ENCODE measurements at regions not wholly inside any gene's neighbourhood (a gene's known extent, or its start where the extent isn't known, plus 50 kb on each side); places are given as distances from the start of the nearest gene placed in this dataset.

GRCh38 chr1:181204530-181204929 is 116.0 kb downstream of the IER5 start:
- Histone ChIP-seq H3K27me3 (ENCODE audit: control insufficient read depth, insufficient read depth, low read length) (peaks cover 3% of the 10 kb centered on the region), H3K9me3 (replicated peaks; ENCODE audit: control insufficient read depth, low read depth, low read length) (no peaks in the 10 kb centered on the region), H3K36me3 (ENCODE audit: control insufficient read depth, insufficient read depth, low read length) (no peaks in the 10 kb centered on the region), H3K27ac (ENCODE audit: low read length) (no peak overlapping the region), H3K4me3 (ENCODE audit: low read length) (no peak overlapping the region), H3K4me1 (ENCODE audit: control insufficient read depth, insufficient read depth, low read length) (peaks cover 3% of the 10 kb centered on the region)
- no peak for DNase-seq
- WGBS (ENCODE audit: insufficient coverage) = 76% methylated on average over 6 of the region's 6 CpGs

GRCh38 chr1:181205901-181206300 is 117.4 kb downstream of the IER5 start:
- H3K27me3 ChIP-seq (ENCODE audit: control insufficient read depth, insufficient read depth, low read length) = peaks cover 3% of the 10 kb centered on the region
- no peak overlapping the region for H3K27ac ChIP-seq (ENCODE audit: low read length)
- no peaks in the 10 kb centered on the region for H3K36me3 ChIP-seq (ENCODE audit: control insufficient read depth, insufficient read depth, low read length)
- H3K4me1 ChIP-seq (ENCODE audit: control insufficient read depth, insufficient read depth, low read length) = peaks cover 3% of the 10 kb centered on the region
- WGBS (ENCODE audit: insufficient coverage) = 60% methylated on average over 2 of the region's 10 CpGs
- DNase-seq = no peak
- H3K9me3 ChIP-seq (replicated peaks; ENCODE audit: control insufficient read depth, low read depth, low read length) = no peaks in the 10 kb centered on the region
- H3K4me3 ChIP-seq (ENCODE audit: low read length) = no peak overlapping the region

- Histone ChIP-seq H3K4me3 (ENCODE audit: low read length) (no peak overlapping the region), H3K36me3 (ENCODE audit: control insufficient read depth, insufficient read depth, low read length) (no peaks in the 10 kb centered on the region), H3K4me1 (ENCODE audit: control insufficient read depth, insufficient read depth, low read length) (peaks cover 3% of the 10 kb centered on the region), H3K9me3 (replicated peaks; ENCODE audit: control insufficient read depth, low read depth, low read length) (no peaks in the 10 kb centered on the region), H3K27me3 (ENCODE audit: control insufficient read depth, insufficient read depth, low read length) (peaks cover 3% of the 10 kb centered on the region), H3K27ac (ENCODE audit: low read length) (no peak overlapping the region)
- DNase-seq = no peak
- WGBS (ENCODE audit: insufficient coverage) = 71% methylated on average over 6 of the region's 8 CpGs
These were observed 118.0 kb downstream of the IER5 start for GRCh38 chr1:181206513-181206912.

GRCh38 chr1:181206979-181207790 is 118.7 kb downstream of the IER5 start:
- H3K9me3 ChIP-seq (replicated peaks; ENCODE audit: control insufficient read depth, low read depth, low read length) = no peaks in the 10 kb centered on the region
- no peak overlapping the region for H3K4me3 ChIP-seq (ENCODE audit: low read length)
- no peak for DNase-seq
- H3K27me3 ChIP-seq (ENCODE audit: control insufficient read depth, insufficient read depth, low read length) = peaks cover 3% of the 10 kb centered on the region
- H3K4me1 ChIP-seq (ENCODE audit: control insufficient read depth, insufficient read depth, low read length) = peaks cover 3% of the 10 kb centered on the region
- 59% methylated on average over 13 of the region's 19 CpGs for WGBS (ENCODE audit: insufficient coverage)
- no peaks in the 10 kb centered on the region for H3K36me3 ChIP-seq (ENCODE audit: control insufficient read depth, insufficient read depth, low read length)
- no peak overlapping the region for H3K27ac ChIP-seq (ENCODE audit: low read length)

- no peak for DNase-seq
- no peak overlapping the region for H3K27ac ChIP-seq (ENCODE audit: low read length)
- no peaks in the 10 kb centered on the region for H3K9me3 ChIP-seq (replicated peaks; ENCODE audit: control insufficient read depth, low read depth, low read length)
- H3K27me3 ChIP-seq (ENCODE audit: control insufficient read depth, insufficient read depth, low read length) = peaks cover 3% of the 10 kb centered on the region
- H3K4me3 ChIP-seq (ENCODE audit: low read length) = no peak overlapping the region
- WGBS (ENCODE audit: insufficient coverage) = 70% methylated on average over 4 of the region's 6 CpGs
- H3K36me3 ChIP-seq (ENCODE audit: control insufficient read depth, insufficient read depth, low read length) = no peaks in the 10 kb centered on the region
- peaks cover 3% of the 10 kb centered on the region for H3K4me1 ChIP-seq (ENCODE audit: control insufficient read depth, insufficient read depth, low read length)
These were observed 119.6 kb downstream of the IER5 start for GRCh38 chr1:181208083-181208482.

GRCh38 chr1:181208967-181209366 is 120.5 kb downstream of the IER5 start:
- no peak overlapping the region for H3K4me3 ChIP-seq (ENCODE audit: low read length)
- H3K27ac ChIP-seq (ENCODE audit: low read length) = no peak overlapping the region
- no peak for DNase-seq
- no peaks in the 10 kb centered on the region for H3K9me3 ChIP-seq (replicated peaks; ENCODE audit: control insufficient read depth, low read depth, low read length)
- peaks cover 6% of the 10 kb centered on the region for H3K27me3 ChIP-seq (ENCODE audit: control insufficient read depth, insufficient read depth, low read length)
- no peaks in the 10 kb centered on the region for H3K36me3 ChIP-seq (ENCODE audit: control insufficient read depth, insufficient read depth, low read length)
- WGBS (ENCODE audit: insufficient coverage) = 86% methylated on average over 5 of the region's 5 CpGs
- H3K4me1 ChIP-seq (ENCODE audit: control insufficient read depth, insufficient read depth, low read length) = peaks cover 3% of the 10 kb centered on the region

- H3K27me3 ChIP-seq (ENCODE audit: control insufficient read depth, insufficient read depth, low read length) = peaks cover 3% of the 10 kb centered on the region
- no peak overlapping the region for H3K27ac ChIP-seq (ENCODE audit: low read length)
- H3K4me1 ChIP-seq (ENCODE audit: control insufficient read depth, insufficient read depth, low read length) = no peaks in the 10 kb centered on the region
- no CpG with 5 or more reads among the region's 3 CpGs for WGBS (ENCODE audit: insufficient coverage)
- H3K9me3 ChIP-seq (replicated peaks; ENCODE audit: control insufficient read depth, low read depth, low read length) = no peaks in the 10 kb centered on the region
- no peaks in the 10 kb centered on the region for H3K36me3 ChIP-seq (ENCODE audit: control insufficient read depth, insufficient read depth, low read length)
- H3K4me3 ChIP-seq (ENCODE audit: low read length) = no peak overlapping the region
- DNase-seq = no peak
These were observed 124.6 kb downstream of the IER5 start for GRCh38 chr1:181213056-181213455.

- WGBS (ENCODE audit: insufficient coverage) = 17% methylated on average over 1 of the region's 3 CpGs
- DNase-seq = no peak
- no peaks in the 10 kb centered on the region for H3K9me3 ChIP-seq (replicated peaks; ENCODE audit: control insufficient read depth, low read depth, low read length)
These were observed 128.1 kb downstream of the IER5 start for GRCh38 chr1:181216591-181216994.

GRCh38 chr1:181219938-181220337 is 131.4 kb downstream of the IER5 start:
- Histone ChIP-seq H3K4me1 (ENCODE audit: control insufficient read depth, insufficient read depth, low read length) (no peaks in the 10 kb centered on the region), H3K4me3 (ENCODE audit: low read length) (no peak overlapping the region), H3K27me3 (ENCODE audit: control insufficient read depth, insufficient read depth, low read length) (no peaks in the 10 kb centered on the region), H3K9me3 (replicated peaks; ENCODE audit: control insufficient read depth, low read depth, low read length) (peaks cover 3% of the 10 kb centered on the region), H3K36me3 (ENCODE audit: control insufficient read depth, insufficient read depth, low read length) (no peaks in the 10 kb centered on the region), H3K27ac (ENCODE audit: low read length) (no peak overlapping the region)
- DNase-seq = no peak
- 86% methylated on average over 4 of the region's 4 CpGs for WGBS (ENCODE audit: insufficient coverage)

More at GRCh38 chr1:181216591-181216994, 128.1 kb downstream of the IER5 start:
- no peaks in the 10 kb centered on the region for H3K4me1 ChIP-seq (ENCODE audit: control insufficient read depth, insufficient read depth, low read length)
- H3K27ac ChIP-seq (ENCODE audit: low read length) = no peak overlapping the region
- peaks cover 3% of the 10 kb centered on the region for H3K27me3 ChIP-seq (ENCODE audit: control insufficient read depth, insufficient read depth, low read length)
- no peak overlapping the region for H3K4me3 ChIP-seq (ENCODE audit: low read length)
- no peaks in the 10 kb centered on the region for H3K36me3 ChIP-seq (ENCODE audit: control insufficient read depth, insufficient read depth, low read length)

GRCh38 chr1:181221078-181221477 is 132.6 kb downstream of the IER5 start:
- Histone ChIP-seq H3K4me1 (ENCODE audit: control insufficient read depth, insufficient read depth, low read length) (no peaks in the 10 kb centered on the region), H3K9me3 (replicated peaks; ENCODE audit: control insufficient read depth, low read depth, low read length) (peaks cover 3% of the 10 kb centered on the region), H3K27me3 (ENCODE audit: control insufficient read depth, insufficient read depth, low read length) (no peaks in the 10 kb centered on the region), H3K4me3 (ENCODE audit: low read length) (no peak overlapping the region), H3K36me3 (ENCODE audit: control insufficient read depth, insufficient read depth, low read length) (no peaks in the 10 kb centered on the region), H3K27ac (ENCODE audit: low read length) (no peak overlapping the region)
- no peak for DNase-seq
- WGBS (ENCODE audit: insufficient coverage) = 11% methylated on average over 4 of the region's 5 CpGs
